ENCODE measurements at regions not wholly inside any gene's neighbourhood (a gene's known extent, or its start where the extent isn't known, plus 50 kb on each side); places are given as distances from the start of the nearest gene placed in this dataset.

GRCh38 chr10:3595736-3596135 is 189.3 kb downstream of the KLF6 start:
- TF ChIP-seq CTCF (IDR thresholded peaks at IDR 0.05; ENCODE audit: low read depth, low read length, poor library complexity, severe bottlenecking) (no peak), EZH2phosphoT487 (IDR thresholded peaks at IDR 0.05; ENCODE audit: borderline replicate concordance, low read length) (no peak)
